Activated CD4-positive, CD25-positive, alpha-beta regulatory T cell treated with anti-CD3 and anti-CD28 coated beads, Interleukin-2, amount 50 U/mL, for 24 hours (primary cell): ENCODE measurements at regions not wholly inside any gene's neighbourhood (a gene's known extent, or its start where the extent isn't known, plus 50 kb on each side); places are given as distances from the start of the nearest gene placed in this dataset.
"Not testable (repeated sequence)": the region's sequence is repeated elsewhere in the genome, so short reads cannot be mapped to it uniquely, and the experiment has no call there.

Experiments
- ATAC-seq, 2 donors: fragments of 150-1000 bp; cut with Tn5 transposase; one replicate each; pipeline ENCODE4 v1.10.0; 2021; ENCODE audit warnings: mild to moderate bottlenecking in 1 of 2, moderate library complexity in 1 of 2

DNA sequence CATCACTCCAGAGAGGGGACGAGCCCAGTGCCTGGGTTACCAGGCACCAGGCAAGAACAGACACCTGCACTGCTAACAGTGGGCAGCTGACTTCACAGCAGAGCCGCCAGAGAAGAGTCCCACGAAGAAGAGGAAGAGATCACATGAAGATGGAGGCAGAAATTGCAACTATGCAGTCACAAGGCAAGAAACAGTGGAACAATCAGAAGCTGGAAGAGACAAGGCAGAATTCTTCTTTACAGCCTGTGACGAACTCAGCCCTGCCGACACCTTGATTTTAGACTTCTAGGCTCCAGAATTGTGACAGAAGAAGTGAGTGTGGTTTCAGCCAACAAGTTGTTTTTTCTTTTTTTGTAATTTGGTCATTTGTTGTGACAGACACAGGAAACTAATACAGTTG lies 59.2 kb downstream of the IL12A start:
- ATAC-seq: no peak

DNA sequence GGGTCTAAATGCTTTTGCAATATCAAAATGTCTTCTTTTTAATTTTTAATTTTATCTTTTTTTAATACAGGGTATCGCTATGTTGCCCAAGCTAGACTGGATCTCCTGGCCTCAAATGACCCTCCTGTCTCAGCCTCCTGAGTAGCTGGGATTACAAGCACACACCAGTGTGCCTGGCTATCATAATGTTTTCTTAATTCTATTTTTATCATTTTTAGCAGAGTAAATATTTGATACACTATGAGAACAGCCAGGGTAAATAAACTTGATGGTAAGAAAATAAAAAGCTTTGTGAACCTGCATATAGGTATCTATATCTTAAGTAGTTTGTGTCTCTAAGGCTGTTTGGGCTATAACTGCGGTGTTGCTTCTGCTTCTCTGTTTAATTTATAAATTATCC lies 60.4 kb downstream of the IL12A start:
- ATAC-seq: no peak

DNA sequence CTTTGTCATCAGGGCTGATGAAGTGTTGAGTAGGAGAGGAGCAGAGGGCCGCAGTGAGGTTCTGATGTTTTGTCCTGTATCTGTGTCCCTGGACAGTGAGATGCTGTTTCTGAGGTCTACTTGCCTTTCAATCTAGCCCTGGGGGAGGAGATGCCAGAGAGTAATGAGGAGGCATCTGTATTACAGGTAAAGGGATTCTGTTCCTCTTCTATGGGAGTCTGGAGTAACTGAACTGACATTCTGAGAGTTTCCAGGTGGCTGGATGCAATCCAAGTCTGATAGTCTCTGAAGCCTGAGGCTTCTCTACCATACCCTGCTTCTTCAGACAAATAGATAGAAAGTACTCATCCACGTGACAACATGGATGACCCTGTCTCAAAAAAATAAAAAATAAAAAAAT lies 60.9 kb downstream of the IL12A start:
- no peak for ATAC-seq

DNA sequence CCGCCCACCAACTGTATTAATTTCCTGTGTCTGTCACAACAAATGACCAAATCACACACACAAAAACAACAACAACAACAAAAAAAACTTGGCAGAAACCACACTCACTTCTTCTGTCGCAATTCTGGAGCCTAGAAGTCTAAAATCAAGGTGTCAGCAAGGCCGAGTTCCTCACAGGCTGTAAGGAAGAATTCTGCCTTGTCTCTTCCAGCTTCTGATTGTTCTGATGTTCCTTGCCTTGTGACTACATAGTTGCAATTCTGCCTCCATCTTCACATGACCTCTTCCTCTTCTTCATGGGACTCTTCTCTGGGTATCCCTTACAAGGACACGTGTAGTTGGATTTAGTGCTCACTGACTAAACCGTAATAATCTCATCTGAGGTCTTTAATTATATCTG lies 61.4 kb downstream of the IL12A start:
- no peak for ATAC-seq

DNA sequence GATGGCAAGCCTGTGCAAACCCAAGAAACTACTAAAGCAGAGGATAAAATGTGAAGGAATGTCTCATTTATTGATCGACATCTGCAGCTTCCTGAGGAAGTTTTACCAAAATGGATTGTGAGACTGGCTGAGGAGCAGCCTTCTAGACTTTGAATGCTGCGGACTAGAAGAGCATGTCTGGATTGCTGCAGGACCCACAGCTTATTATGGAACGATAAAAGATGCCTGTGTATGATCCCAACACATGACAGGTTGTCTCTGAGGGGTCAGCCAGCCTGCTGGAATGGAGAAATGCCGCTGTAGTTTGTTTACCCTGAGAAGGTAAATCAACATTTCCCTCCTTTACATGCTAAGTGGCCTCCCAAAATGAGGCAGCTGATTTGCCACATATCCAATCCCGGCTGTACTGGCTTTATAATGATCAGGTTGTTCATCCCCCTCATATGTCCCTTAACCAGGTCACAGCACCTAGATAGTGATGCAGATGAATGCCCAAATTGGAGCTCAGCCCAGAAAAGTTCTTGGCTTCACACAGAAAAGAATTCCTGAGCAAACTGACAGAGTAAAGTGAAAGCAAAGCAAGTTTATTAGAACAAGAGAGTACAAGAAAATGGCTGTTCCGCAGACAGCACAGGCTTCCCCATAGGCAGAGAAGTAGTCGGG lies 63.9 kb downstream of the IL12A start:
- no peak for ATAC-seq

DNA sequence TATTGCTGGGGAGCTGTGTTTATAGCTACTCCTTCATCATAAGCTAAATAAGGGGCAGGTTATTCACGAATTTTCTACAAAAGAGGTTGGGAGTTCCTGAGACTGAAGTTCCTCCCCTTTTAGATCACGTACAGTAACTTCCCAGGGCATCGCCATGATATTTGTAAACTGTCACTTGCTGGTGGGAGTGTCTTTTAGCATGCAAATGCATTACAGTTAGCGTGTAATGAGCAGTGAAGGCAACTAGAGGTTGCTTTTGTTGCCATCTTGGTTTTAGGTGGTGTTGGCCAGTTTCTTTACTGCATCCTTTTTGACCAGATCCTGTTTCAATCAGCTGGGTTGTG lies 64.4 kb downstream of the IL12A start:
- ATAC-seq: no peak

DNA sequence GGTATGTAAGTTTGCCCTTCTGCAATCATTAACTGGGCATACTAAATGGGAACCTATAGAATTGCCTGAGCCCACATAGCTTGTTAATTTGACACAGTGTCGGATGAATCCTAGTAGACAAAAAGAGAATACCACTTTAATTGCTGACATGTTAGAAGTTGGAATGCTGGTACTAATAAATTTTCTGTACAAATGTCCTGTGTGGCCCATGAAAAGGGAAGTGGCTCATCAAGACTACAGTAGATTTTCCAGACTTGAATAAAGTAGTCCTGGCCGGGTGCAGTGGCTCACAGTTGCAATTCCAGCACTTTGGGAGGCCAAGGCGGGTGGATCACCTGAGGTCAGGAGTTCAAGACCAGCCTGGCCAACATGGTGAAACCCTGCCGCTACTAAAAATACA lies 66.2 kb downstream of the IL12A start:
- not testable (repeated sequence) for ATAC-seq

DNA sequence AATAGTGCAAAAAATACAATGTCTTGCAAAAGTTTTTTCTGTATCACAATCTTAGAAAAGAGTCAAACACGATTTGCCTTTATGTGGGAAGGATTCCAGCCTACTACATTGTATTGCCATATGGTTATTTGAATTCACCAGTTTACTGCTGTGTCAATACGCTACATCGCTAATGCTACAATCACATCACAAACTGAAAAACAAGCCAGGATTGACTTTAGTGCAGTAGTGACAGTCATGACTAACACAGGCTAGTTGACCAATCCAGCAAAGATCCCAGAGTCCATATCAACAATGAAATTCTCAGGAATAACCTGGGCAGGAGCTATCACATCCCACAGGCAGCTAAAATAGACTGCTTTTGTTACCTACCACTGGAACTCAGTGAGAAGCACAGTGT lies 67.0 kb downstream of the IL12A start:
- no peak for ATAC-seq

DNA sequence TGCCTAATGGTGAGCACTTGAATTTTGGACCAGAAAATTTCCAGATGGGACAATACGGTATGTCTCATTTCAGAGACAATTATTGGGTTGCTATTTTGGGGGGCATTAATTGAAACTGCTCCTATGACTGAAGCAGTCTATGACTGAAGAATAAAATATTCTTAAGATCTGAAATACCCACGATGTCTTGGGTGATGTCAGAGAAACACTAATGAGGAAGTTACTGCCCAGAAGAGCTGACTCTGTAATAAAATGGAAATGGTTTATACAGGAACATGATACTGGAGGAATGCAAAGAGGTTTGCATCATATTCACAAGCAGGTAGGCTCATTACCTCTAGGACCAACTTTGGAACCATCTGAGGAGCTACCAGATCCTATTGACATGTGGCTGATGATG lies 68.7 kb downstream of the IL12A start:
- no peak for ATAC-seq

DNA sequence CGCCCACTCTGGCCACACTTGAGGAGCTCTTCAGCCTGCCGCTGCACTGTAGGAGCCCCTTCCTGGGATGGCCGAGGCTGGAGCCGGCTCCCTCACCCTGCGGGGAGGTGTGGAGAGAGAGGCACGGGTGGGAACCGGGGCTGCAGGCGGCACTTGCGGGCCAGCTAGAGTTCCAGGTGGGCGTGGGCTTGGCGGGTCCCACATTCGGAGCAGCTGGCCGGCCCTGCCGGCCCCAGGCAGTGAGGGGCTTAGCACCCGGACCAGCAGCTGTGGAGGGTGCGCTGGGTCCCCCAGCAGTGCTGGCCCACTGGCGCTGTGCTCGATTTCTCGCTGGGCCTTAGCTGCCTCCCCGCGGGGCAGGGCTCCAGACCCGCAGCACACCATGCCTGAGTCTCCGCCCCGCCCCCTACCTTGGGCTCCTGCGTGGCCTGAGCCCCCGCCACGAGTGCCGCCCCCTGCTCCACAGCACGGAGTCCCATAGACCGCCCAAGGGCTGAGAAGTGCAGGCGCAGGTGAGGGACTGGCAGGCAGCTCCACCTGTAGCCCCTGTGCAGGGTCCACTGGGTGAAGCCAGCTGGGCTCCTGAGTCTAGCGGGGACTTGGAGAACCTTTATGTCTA lies 71.9 kb downstream of the IL12A start:
- ATAC-seq: no peak

DNA sequence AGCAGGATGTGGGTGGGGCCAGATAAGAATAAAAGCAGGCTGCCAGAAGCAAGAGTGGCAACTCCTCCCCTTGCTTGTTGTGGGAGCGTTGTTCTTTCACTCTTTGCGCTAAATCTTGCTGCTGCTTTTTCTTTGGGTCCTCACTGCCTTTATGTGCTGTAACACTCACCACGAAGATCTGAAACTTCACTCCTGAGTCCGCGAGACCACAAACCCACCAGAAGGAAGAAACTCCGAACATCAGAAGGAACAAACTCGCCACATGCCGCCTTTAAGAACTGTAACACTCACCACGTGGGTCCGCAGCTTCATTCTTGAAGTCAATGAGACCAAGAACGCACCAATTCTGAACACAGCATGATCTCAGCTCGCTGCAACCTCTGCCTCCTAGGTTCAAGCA lies 72.9 kb downstream of the IL12A start:
- no peak for ATAC-seq

DNA sequence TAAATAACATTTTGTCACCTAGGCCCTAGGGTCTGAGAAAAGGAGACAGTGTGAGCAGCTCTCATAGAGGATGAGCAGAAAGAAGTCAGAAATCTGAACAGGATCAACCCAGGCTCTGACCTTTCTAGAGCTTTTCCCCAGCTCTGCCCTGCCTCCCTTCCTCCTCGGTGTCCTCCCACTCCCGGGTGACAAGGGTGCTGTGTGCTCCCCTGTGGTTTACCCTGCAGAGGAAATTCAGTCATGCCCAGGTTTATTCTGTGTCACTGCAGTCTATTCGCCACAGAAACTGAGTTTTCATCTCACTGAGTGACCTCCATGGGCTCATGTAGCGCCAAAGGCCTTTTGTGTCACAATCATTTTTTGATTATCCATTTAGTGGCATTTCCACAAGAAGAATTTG lies 76.6 kb downstream of the IL12A start:
- no peak for ATAC-seq

DNA sequence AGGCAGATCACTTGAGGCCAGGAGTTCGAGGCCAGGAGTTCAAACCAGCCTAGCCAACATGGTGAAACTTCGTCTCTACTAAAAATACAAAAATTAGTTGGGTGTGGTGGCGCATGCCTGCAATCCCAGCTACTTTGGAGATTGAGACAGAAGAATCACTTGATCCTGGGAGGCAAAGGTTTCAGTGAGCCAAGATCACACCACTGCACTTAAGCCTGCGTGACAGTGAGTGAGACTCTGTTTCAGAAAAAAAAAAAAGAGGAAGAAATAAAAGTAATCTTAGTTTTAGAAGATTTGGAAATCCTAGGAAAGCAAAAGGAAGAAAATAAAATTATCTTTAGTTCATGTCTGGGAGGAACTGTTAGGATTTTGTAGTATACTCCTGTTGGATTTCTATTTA lies 77.2 kb downstream of the IL12A start:
- ATAC-seq: no peak

DNA sequence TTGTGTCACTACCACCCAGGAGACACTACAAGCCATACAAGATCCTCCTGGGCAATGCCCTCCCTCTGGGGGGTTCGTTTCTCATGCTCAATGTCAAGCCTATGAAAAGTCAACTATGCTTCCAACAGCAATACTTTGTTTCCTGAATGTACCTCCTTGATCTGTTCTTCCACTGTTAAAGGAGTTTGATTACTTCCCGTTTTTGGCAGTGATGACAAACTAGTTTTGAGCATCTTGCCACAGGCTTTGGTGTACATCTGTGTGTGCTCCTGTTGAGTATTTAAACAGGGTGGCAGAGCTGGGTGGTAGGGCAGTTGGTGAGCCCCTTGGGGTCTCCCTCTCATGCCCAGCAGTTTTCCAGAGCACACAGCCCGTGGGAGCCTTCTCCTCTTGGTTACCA lies 81.4 kb downstream of the IL12A start:
- no peak for ATAC-seq

DNA sequence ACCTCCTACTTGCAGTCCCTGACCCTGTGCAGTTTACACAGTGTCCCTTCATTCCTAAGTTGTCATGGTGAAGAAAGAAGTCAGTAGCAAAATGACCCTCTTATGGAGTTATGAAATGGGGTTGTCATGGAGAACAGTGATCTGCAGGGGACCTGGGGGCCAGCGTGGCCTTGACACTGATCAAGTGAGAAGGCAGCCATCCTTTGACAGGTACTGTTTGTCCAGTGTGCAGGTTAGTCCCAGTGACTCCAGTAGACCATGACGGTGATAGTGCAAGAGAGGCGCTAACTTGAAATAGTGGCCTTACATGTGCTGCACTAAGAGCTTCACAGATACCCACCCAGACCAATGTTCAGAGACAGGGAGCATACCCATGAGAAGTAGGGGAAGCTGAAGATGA lies 87.9 kb downstream of the IL12A start:
- no peak for ATAC-seq

DNA sequence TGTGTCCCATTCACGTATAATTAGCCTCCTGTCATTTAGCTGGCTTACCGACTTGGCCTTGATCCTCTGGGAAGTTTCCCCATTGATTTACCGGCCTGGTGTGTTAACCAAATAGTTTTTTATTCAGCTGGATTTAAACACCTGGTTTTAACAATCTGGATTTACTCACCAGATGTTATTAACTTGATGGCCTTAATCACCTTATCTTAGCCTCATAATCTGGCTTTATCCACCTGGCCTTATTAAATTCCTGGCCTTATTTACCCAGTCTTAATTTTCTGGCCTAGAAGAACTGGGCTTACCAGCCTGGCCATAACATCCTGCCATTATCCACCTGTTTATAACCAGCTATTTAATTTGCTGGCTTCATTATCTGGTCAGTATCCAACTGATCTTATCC lies 89.9 kb downstream of the IL12A start:
- no peak for ATAC-seq

DNA sequence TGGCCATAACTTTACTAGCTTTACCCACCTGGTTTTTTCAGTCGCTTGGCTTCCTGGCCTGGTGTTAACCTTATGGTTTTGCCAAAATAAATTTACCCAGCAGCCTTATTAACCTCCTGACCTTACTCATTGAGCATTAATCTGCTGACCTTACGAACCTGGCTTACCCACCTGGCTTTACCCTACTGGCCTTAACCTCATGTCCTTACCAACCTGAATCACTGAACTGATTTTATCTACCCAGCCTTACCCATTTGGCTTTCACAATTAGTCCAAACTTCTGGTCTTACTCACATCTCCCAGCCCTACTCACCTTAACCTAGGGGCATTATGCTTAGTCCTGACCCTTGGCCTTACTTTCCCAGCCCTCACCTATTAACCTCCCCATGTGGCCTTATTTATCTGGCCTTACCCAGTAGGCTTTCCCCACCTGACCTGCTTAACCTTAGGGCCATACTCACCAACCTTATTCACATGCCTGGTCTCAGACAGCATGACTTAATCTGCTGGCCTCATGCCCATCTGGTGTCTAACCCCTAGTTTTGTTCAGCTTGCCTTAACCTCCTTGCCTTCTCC lies 93.4 kb downstream of the IL12A start:
- ATAC-seq: no peak

DNA sequence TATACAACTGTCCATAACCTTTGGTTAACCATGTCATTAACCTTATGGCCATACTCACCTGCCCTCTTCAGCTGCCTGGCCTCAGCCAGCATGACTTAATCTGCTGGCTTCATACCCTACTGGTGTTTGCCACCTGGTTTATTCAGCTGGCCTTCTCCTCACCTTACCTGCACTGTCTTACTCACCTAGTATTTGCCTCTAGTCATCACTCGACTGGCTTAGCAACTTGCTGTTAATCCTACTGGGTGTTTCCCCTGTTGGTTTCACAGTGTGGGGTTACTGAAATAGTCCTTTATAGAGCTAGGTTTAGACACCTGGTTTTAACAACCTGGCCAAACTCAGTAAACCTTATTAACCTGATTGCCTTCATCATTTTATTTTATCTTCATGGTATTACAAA lies 96.4 kb downstream of the IL12A start:
- ATAC-seq: no peak

DNA sequence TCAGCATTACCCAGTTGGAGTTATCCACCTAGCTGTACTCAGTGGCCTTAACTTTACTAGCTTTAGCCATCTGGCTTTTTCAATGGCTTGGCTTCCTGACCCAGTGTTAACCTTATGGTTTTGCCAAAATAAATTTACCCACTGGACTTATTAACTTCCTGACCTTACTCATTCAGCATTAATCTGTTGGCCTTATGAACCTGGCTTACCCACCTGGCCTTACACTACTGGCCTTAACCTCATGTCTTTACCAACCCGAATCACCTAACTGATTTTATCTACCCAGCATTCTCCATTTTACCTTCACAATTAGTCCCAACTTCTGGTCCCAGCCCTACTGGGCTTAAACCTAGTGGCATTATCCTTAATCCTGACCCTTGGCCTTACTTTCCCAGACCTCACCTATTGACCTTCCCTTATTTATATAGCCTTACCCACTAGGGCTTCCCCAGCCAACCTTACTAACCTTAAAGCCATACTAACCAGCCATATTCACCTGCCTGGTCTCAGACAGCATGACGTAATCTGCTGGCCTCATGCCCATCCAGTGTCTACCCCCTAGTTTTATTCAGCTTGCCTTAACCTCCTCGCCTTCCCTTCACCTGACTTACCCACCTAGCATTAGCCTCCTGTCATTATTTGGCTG lies 100.0 kb downstream of the IL12A start:
- ATAC-seq: no peak

DNA sequence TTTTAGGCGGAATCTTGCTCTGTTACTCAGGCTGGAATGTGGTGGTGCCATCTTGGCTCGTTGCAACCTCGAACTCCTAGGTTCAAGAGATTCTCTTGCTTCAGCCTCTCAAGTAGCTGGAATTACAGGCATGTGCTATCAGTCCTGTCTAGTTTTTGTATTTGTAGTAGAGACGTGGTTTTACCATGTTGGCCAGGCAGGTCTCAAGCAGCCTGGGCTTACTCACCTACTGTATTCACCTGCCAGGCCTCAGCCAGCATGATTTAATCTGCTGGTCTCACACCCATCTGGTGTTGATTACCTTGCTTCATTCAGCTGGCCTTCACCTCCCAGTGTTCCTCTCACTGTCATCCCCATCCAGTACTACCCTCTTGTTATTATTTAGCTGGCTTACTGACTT lies 102.0 kb downstream of the IL12A start:
- no peak for ATAC-seq

DNA sequence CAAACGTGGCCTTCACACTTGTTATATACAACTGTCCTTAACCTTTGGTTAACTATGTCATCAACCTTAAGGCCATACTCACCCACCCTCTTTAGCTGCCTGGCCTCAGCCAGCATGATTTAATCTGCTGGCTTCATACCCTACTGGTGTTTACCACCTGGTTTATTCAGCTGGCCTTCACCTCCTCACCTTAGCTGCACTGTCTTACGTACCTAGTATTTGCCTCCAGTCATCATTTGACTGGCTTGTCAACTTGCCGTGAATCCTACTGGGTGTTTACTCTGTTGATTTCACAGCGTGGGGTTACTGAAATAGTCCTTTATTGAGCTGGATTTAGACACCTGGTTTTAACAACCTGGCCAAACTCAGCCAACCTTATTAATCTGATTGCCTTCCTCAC lies 102.8 kb downstream of the IL12A start:
- ATAC-seq: no peak

DNA sequence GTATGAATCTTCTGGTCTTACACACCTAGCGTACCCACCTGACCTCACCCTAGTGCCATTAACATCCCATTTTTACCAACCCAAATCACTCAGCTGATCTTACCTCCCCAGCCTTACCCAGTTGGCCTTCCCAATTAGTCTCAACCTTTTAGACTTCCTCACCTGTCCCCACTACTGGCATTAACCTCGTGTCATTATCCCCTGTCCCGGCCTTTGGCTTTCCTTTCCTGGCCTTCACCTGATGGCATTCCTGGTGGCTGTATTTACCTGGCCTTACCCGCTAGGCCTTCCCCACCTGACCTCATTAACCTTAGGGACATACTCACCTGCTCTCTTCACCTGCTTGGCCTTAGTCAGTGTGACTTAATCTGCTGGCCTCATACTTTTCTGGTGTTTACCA lies 104.1 kb downstream of the IL12A start:
- no peak for ATAC-seq

DNA sequence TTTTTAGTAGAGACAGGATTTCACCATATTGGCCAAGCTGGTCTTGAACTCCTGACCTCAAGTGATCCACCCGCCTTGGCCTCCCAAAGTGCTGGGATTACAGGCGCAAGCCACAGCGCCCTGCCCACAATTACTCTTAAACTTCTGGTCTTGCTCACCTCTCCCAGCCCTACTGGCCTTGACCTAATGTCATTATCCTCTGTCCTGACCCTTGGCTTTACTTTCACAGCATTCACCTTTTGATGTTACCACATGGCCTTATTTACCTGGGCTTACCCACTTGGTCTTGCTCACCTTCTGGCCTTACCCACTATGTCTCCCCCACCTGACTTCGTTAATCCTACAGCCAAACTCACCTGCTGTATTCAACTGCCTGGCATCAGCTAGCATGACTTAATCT lies 105.9 kb downstream of the IL12A start:
- ATAC-seq: no peak

DNA sequence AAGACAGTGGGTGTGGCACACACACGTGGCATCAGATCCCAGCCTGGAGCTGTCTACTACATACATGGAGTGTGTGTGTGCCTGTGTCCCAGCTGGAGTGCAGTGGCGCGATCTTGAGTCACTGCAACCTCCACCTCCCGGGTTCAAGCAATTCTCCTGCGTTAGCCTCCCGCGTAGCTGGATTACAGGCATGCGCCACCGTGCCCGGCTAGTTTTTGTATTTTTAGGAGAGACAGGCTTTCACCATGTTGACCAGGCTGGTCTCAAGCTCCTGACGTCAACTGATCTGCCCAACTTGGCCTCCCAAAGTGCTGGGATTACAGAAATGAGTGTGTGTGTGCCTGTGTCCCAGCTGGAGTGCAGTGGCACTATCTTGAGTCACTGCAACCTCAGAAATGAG lies 108.8 kb downstream of the IL12A start:
- no peak for ATAC-seq
